ACC112 (cell line): ENCODE measurements at regions not wholly inside any gene's neighbourhood (a gene's known extent, or its start where the extent isn't known, plus 50 kb on each side); places are given as distances from the start of the nearest gene placed in this dataset.

Experiments
- H2AFZ ChIP-seq: fragments of 200-600 bp; sonication (generic); one replicate; pipeline ENCODE4 v1.6.0; 2017; ENCODE audit warnings: antibody characterized with exemption, low read length; ENCODE audit not compliant: unreplicated experiment
- H3K27ac ChIP-seq: fragments of 200-600 bp; sonication (generic); 2 replicates; pipeline ENCODE4 v1.5.1; 2014; ENCODE audit warnings: low read depth, mild to moderate bottlenecking, antibody characterized with exemption, low read length, moderate library complexity
- H3K27me3 ChIP-seq: fragments of 200-600 bp; sonication (generic); 2 replicates; pipeline ENCODE4 v1.6.1; 2014; ENCODE audit warnings: mild to moderate bottlenecking, antibody characterized with exemption, low read length, moderate library complexity, mixed read lengths; ENCODE audit not compliant: insufficient read depth
- H3K36me3 ChIP-seq: fragments of 200-600 bp; sonication (generic); 2 replicates; pipeline ENCODE4 v1.6.1; 2016; ENCODE audit warnings: mild to moderate bottlenecking, antibody characterized with exemption, low read length, moderate library complexity, mixed read lengths; ENCODE audit not compliant: insufficient read depth
- H3K4me1 ChIP-seq: fragments of 200-600 bp; sonication (generic); one replicate; pipeline ENCODE4 v1.6.1; 2016; ENCODE audit warnings: low read length, mixed read lengths; ENCODE audit not compliant: insufficient read depth, unreplicated experiment, control insufficient read depth
- H3K4me3 ChIP-seq: fragments of 200-600 bp; sonication (generic); 2 replicates; pipeline ENCODE4 v1.5.1; 2014; ENCODE audit warnings: mild to moderate bottlenecking, low read depth, low read length
- H3K79me2 ChIP-seq: fragments of 200-600 bp; sonication (generic); one replicate; pipeline ENCODE4 v1.6.0; 2016; ENCODE audit warnings: low read length; ENCODE audit not compliant: control insufficient read depth, unreplicated experiment, insufficient read depth

DNA sequence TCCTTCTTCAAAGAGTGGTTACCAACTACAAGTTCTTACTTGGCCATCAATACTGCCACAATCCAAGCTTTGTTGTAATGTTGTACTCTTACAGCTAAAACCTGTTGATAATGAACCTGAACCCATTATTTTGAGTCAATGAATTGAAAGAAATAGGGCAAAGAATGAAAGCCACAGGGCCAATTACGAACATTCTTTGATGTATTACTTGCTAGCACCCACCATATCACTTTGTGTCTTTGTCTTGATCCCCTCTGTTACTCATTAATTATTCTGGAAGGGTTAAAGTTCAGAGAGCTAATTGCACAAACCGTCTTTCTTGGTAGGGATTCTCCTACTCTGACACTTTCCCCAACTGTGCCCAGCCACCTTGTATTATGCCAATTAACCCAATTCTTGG is 53.2 kb upstream of the TFEC start:
- Histone ChIP-seq H3K4me3 (no peak overlapping the region), H3K79me2 (no peaks in the 10 kb centered on the region), H3K36me3 (no peaks in the 10 kb centered on the region), H3K27me3 (no peaks in the 10 kb centered on the region), H3K4me1 (no peaks in the 10 kb centered on the region), H3K27ac (no peak overlapping the region), H2AFZ (no peak overlapping the region)

DNA sequence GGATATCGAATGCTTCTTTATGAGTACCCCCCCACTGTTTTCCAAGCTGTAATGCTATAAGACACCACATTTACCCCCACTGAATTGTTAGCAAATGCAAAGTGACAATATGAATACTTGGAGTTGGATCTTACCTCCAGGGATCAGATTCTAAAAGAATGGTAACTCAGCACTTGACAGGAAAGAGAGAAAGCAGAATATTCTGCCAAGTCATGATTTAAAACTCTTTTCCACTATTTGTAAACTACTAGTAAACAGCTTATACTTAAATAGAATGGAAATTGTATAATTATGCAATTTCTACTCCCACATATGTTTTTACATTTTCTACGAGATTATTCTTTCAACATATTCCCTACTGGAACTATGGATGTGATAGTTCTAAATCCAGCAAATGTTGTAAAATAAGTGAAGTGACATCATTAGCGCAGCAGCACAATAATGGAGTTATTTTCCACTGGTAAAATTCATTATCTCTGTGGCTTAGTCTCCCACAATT is 56.0 kb upstream of the TFEC start:
- H3K79me2 ChIP-seq = no peaks in the 10 kb centered on the region
- no peak overlapping the region for H3K4me3 ChIP-seq
- H2AFZ ChIP-seq = no peak overlapping the region
- H3K27me3 ChIP-seq = no peaks in the 10 kb centered on the region
- no peaks in the 10 kb centered on the region for H3K36me3 ChIP-seq
- no peak overlapping the region for H3K27ac ChIP-seq
- H3K4me1 ChIP-seq = no peaks in the 10 kb centered on the region

DNA sequence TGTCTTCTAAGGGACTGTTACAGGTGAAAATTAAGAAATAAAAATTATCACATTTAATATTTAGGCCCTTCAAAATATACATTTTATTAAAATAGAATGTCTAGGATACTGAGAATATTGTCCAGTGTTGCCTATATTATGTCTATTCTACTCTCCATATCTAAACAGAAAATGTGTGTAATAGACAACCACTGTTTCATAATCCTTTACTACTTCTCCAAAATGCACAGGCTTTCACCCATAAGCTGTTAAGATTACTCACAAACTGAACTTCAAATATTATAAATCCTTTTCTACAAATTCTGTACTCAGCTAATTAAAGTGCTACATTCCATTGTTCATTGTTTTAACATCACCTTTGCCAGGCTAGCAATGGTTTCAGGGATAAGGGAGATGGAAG is 56.7 kb upstream of the TFEC start:
- Histone ChIP-seq H3K36me3 (no peaks in the 10 kb centered on the region), H3K4me3 (no peak overlapping the region), H3K27ac (no peak overlapping the region), H2AFZ (no peak overlapping the region), H3K79me2 (no peaks in the 10 kb centered on the region), H3K27me3 (no peaks in the 10 kb centered on the region), H3K4me1 (no peaks in the 10 kb centered on the region)

DNA sequence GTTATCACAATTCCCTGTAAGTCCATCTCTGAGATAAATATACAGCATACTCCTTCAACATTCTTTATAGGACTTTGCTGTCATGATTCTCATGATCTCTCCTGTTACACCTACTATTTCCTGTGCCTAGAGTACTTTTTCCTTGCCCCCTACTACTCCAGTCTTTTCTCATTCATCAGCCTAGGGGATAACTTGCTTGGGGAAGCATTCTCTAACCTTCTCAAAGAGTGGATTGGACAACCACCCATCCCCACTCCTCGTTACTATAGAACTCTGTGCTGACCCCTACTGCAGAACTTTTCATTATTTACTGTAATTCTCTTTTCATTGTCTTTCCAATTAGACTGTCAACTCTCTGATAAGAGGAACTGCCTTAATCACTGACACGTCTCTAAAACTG is 57.4 kb upstream of the TFEC start:
- Histone ChIP-seq H3K27me3 (no peaks in the 10 kb centered on the region), H3K4me3 (no peak overlapping the region), H3K4me1 (no peaks in the 10 kb centered on the region), H2AFZ (no peak overlapping the region), H3K27ac (no peak overlapping the region), H3K79me2 (no peaks in the 10 kb centered on the region), H3K36me3 (no peaks in the 10 kb centered on the region)

DNA sequence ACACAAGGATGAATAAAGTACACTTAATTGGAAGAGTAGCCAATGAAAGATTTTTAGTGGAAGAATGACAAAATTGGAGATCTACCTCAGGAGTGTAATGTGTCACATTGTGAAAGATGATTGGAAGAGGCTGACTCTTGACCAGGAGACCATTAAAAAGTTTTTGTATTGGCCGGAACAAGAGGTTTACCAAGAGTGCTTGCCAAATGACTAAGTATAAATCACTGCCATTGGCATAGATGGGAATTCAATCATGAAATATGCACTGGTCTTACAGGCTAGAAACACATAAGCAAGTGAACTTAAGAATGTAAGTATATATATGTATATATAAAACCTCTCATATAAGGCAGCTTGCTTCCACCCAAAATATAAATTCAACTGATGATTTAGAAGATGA is 58.7 kb upstream of the TFEC start:
- no peaks in the 10 kb centered on the region for H3K36me3 ChIP-seq

DNA sequence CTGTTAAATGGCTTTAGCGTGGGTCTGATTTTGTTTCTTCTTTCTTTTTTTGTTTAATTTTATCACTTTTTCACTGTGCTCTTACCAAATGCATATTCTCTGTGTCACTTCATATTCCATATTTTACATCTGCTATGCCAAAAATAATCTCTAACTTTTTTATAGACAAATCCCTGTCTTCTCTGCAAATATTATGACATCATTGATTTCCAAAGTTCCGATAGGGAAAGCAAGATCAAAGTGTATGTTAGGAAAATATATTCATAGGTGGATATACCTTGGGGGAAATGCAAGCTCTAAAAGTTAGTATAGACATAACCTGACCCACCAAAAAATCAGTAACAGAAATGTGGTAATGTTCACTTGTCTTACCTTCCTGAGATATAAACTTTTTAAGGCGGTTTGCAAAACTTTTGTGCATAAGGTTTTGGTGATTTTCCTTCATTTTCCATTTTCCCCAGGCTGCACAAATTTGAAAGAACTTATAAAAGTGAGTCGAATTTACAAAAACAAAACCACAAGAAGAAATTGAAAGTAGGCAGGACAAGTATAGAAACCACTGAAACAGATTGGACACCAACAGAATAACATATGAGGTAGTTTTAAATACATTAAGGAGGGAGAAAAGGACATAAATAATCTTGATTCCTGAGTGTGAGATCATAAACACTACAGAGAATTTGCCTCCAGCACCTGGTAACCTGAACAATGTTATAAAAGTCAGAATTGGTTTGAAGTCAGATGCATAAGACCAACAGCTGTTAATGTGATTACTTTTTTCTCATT is 63.1 kb upstream of the TFEC start:
- H3K79me2 ChIP-seq = no peaks in the 10 kb centered on the region
- H3K4me1 ChIP-seq = no peaks in the 10 kb centered on the region
- no peaks in the 10 kb centered on the region for H3K27me3 ChIP-seq
- peak overlapping the region; percentile 8 for H2AFZ ChIP-seq
- H3K4me3 ChIP-seq = no peak overlapping the region
- H3K36me3 ChIP-seq = no peaks in the 10 kb centered on the region
- no peak overlapping the region for H3K27ac ChIP-seq

More for the DNA sequence above, 58.7 kb upstream of the TFEC start:
- Histone ChIP-seq H3K27me3 (no peaks in the 10 kb centered on the region), H3K4me1 (no peaks in the 10 kb centered on the region), H3K79me2 (no peaks in the 10 kb centered on the region), H2AFZ (no peak overlapping the region), H3K4me3 (no peak overlapping the region), H3K27ac (no peak overlapping the region)

DNA sequence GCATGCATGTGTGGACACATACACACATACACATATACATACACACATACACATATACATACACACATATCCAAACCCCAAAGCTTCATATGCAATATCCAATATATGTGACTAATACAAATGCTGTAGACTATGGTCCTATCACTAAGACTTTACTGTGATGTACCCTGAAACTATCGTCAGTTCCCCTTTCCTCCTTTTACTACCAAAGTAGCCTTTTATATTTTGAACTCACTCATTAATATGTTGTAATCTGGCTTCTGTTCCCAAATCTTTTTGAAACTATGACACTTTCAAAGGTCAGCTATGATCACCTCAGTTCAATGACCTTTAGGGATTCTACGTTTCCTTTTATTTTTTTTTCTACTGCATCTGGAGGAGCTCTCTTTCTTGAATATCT is 64.8 kb upstream of the TFEC start:
- Histone ChIP-seq H3K4me1 (no peaks in the 10 kb centered on the region), H3K4me3 (no peak overlapping the region), H3K79me2 (no peaks in the 10 kb centered on the region), H3K36me3 (no peaks in the 10 kb centered on the region), H3K27me3 (no peaks in the 10 kb centered on the region), H3K27ac (no peak overlapping the region), H2AFZ (no peak overlapping the region)

DNA sequence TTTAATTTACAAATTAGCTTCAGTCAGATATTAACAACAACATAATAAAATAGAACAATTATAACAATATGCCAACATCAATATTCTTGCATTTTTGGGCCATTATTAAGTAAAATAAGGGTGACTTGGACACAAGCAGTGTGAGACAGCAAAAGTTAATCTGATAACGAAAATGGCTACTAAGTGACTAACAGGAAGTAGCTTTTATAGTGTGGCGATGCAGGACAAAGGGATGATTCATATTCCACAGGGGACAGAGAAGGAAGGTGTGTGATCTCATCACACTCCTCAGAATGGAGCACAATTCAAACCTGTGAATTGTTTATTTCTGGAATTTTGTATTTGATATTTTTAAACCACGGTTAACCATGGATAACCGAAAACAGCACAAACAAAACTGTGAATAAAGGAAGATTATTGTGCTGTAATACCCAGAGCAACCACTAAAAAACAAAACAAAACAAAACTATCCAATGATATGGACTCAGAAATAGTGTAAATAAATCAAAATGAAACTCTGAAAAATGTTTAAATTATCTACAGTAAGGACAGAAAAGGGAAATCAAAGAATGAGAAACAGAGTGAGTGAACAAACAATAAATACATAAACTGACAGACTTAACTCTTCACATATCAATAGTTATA is 66.9 kb upstream of the TFEC start:
- H3K36me3 ChIP-seq = no peaks in the 10 kb centered on the region
- H2AFZ ChIP-seq = peak overlapping the region; percentile 17
- H3K79me2 ChIP-seq = no peaks in the 10 kb centered on the region
- peak overlapping the region; percentile 37 for H3K27ac ChIP-seq
- no peaks in the 10 kb centered on the region for H3K27me3 ChIP-seq
- no peak overlapping the region for H3K4me3 ChIP-seq
- H3K4me1 ChIP-seq = peaks cover 13% of the 10 kb centered on the region

DNA sequence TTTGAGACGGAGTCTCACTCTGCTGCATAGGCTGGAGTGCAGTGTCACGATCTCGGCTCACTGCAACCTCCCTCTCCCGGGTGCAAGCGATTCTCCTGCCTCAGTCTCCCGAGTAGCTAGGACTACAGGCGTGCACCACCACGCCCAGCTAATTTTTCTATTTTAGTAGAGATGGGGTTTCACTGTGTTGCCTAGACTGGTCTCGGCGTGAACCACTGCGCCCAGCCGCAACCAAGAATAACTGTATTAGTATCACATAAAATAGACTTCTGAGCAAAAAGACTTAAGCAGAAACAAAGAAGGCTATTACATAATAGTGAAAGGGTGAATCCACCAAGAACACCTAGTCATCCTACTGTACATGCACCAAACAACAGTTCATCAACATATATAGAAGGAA is 67.6 kb upstream of the TFEC start:
- no peaks in the 10 kb centered on the region for H3K36me3 ChIP-seq

DNA sequence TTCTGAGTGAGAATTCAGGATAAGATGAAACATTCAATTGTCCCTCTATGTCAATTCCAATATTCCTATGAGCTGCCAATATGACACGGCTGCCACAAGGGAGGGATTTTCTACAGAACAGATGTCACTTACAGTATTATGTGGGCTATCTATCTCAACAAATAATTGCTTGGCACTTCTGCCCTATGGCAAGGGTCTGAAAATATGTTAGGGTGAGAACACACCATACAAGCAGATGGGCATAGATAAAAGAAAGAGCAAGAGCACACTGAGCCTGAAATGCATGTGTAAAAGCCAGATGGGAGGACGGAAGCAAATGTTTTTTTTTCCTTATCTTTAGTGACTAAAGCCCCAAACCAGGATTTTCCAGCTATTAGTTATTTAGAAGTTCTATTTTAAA is 70.1 kb upstream of the TFEC start:
- H3K79me2 ChIP-seq = no peaks in the 10 kb centered on the region

More for the DNA sequence above, 67.6 kb upstream of the TFEC start:
- H3K27ac ChIP-seq = no peak overlapping the region
- no peak overlapping the region for H2AFZ ChIP-seq
- no peak overlapping the region for H3K4me3 ChIP-seq
- H3K4me1 ChIP-seq = peaks cover 13% of the 10 kb centered on the region
- no peaks in the 10 kb centered on the region for H3K27me3 ChIP-seq
- H3K79me2 ChIP-seq = no peaks in the 10 kb centered on the region

DNA sequence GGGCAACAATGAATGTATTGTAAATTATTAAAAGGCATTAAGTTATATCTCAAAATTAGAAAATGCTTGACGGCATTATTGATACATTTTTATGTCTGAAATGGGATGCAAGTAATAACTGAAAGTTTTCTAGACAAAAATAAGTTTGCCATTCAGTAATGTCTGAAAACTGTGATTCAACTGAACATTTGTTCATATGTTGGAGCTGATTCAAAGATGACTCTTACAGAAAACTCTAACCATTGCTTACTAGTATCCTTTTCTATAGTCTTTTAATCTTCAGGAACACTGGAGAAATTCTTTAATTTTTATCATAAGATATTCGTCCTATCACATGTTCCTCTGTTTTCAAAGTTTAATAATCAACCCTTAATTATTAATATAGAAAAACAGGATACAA is 71.1 kb upstream of the TFEC start:
- H3K79me2 ChIP-seq = no peaks in the 10 kb centered on the region
- H3K4me1 ChIP-seq = peaks cover 13% of the 10 kb centered on the region
- H3K36me3 ChIP-seq = no peaks in the 10 kb centered on the region
- peak overlapping the region; percentile 27; the same call in 1 of the 2 replicates for H3K4me3 ChIP-seq
- peak overlapping the region; percentile 74 for H2AFZ ChIP-seq
- H3K27ac ChIP-seq = no peak overlapping the region
- H3K27me3 ChIP-seq = no peaks in the 10 kb centered on the region

More for the DNA sequence above, 70.1 kb upstream of the TFEC start:
- Histone ChIP-seq H2AFZ (no peak overlapping the region), H3K27ac (no peak overlapping the region), H3K4me1 (peaks cover 13% of the 10 kb centered on the region), H3K36me3 (no peaks in the 10 kb centered on the region), H3K27me3 (no peaks in the 10 kb centered on the region), H3K4me3 (no peak overlapping the region)
